SK-N-SH (cell line): ENCODE measurements at regions not wholly inside any gene's neighbourhood (a gene's known extent, or its start where the extent isn't known, plus 50 kb on each side); places are given as distances from the start of the nearest gene placed in this dataset.

Source experiments
- CHD2 ChIP-seq: fragments of 150-350 bp; IDR thresholded peaks from 2 replicates; pipeline ENCODE4 v1.6.1; 2018; ENCODE audit warnings: low read length; ENCODE audit not compliant: partially characterized antibody
- GATA2 ChIP-seq: sonication (generic); formaldehyde crosslinking; IDR thresholded peaks from 2 replicates; pipeline ENCODE4 v1.5.0; 2020; ENCODE audit warnings: mild to moderate bottlenecking, missing genetic modification reagents
- MAX ChIP-seq: IDR thresholded peaks from 2 replicates; pipeline ENCODE4 v1.4.0; 2012; ENCODE audit warnings: low read depth
- RAD21 ChIP-seq: IDR thresholded peaks from 2 replicates; pipeline ENCODE4 v1.6.1; 2012; ENCODE audit warnings: mild to moderate bottlenecking, low read length
- SIN3A ChIP-seq: IDR thresholded peaks from 2 replicates; pipeline ENCODE4 v1.6.1; 2012; ENCODE audit warnings: low read depth, mild to moderate bottlenecking, low read length, moderate library complexity, borderline replicate concordance
- USF1 ChIP-seq: IDR thresholded peaks from 2 replicates; pipeline ENCODE4 v1.4.0; 2012; ENCODE audit warnings: low read depth, borderline replicate concordance
- USF2 ChIP-seq: fragments of 150-350 bp; IDR thresholded peaks from 2 replicates; pipeline ENCODE4 v1.6.1; 2017; ENCODE audit warnings: antibody characterized with exemption, low read length, low read depth, borderline replicate concordance
- TF ChIP-seq, protein P1 (sequence below): fragments of 200-600 bp; sonication (generic); IDR thresholded peaks from 2 replicates; pipeline ENCODE4 v1.6.1; 2017; ENCODE audit warnings: antibody characterized with exemption, mild to moderate bottlenecking, moderate library complexity
- TF ChIP-seq, protein P2 (sequence below): IDR thresholded peaks from 2 replicates; pipeline ENCODE4 v1.6.1; 2012; ENCODE audit warnings: mild to moderate bottlenecking, low read depth, low read length, moderate library complexity
- TF ChIP-seq, protein P3 (sequence below): IDR thresholded peaks from 2 replicates; pipeline ENCODE4 v1.4.0; 2012; ENCODE audit warnings: low read depth, borderline replicate concordance

GRCh38 chr5:108467563-108467962 lies 85.7 kb upstream of the FBXL17 start:
- TF ChIP-seq, protein P1, sequence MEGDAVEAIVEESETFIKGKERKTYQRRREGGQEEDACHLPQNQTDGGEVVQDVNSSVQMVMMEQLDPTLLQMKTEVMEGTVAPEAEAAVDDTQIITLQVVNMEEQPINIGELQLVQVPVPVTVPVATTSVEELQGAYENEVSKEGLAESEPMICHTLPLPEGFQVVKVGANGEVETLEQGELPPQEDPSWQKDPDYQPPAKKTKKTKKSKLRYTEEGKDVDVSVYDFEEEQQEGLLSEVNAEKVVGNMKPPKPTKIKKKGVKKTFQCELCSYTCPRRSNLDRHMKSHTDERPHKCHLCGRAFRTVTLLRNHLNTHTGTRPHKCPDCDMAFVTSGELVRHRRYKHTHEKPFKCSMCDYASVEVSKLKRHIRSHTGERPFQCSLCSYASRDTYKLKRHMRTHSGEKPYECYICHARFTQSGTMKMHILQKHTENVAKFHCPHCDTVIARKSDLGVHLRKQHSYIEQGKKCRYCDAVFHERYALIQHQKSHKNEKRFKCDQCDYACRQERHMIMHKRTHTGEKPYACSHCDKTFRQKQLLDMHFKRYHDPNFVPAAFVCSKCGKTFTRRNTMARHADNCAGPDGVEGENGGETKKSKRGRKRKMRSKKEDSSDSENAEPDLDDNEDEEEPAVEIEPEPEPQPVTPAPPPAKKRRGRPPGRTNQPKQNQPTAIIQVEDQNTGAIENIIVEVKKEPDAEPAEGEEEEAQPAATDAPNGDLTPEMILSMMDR = no peak
- TF ChIP-seq, protein P2, sequence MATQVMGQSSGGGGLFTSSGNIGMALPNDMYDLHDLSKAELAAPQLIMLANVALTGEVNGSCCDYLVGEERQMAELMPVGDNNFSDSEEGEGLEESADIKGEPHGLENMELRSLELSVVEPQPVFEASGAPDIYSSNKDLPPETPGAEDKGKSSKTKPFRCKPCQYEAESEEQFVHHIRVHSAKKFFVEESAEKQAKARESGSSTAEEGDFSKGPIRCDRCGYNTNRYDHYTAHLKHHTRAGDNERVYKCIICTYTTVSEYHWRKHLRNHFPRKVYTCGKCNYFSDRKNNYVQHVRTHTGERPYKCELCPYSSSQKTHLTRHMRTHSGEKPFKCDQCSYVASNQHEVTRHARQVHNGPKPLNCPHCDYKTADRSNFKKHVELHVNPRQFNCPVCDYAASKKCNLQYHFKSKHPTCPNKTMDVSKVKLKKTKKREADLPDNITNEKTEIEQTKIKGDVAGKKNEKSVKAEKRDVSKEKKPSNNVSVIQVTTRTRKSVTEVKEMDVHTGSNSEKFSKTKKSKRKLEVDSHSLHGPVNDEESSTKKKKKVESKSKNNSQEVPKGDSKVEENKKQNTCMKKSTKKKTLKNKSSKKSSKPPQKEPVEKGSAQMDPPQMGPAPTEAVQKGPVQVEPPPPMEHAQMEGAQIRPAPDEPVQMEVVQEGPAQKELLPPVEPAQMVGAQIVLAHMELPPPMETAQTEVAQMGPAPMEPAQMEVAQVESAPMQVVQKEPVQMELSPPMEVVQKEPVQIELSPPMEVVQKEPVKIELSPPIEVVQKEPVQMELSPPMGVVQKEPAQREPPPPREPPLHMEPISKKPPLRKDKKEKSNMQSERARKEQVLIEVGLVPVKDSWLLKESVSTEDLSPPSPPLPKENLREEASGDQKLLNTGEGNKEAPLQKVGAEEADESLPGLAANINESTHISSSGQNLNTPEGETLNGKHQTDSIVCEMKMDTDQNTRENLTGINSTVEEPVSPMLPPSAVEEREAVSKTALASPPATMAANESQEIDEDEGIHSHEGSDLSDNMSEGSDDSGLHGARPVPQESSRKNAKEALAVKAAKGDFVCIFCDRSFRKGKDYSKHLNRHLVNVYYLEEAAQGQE = no peak
- TF ChIP-seq MAX (no peak), USF1 (no peak), GATA2 (CRISPR knock-in tag) (no peak), USF2 (no peak), SIN3A (no peak), RAD21 (no peak), CHD2 (no peak)
- TF ChIP-seq, protein P3, sequence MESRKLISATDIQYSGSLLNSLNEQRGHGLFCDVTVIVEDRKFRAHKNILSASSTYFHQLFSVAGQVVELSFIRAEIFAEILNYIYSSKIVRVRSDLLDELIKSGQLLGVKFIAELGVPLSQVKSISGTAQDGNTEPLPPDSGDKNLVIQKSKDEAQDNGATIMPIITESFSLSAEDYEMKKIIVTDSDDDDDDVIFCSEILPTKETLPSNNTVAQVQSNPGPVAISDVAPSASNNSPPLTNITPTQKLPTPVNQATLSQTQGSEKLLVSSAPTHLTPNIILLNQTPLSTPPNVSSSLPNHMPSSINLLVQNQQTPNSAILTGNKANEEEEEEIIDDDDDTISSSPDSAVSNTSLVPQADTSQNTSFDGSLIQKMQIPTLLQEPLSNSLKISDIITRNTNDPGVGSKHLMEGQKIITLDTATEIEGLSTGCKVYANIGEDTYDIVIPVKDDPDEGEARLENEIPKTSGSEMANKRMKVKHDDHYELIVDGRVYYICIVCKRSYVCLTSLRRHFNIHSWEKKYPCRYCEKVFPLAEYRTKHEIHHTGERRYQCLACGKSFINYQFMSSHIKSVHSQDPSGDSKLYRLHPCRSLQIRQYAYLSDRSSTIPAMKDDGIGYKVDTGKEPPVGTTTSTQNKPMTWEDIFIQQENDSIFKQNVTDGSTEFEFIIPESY = no peak
